ENCODE measurements at regions not wholly inside any gene's neighbourhood (a gene's known extent, or its start where the extent isn't known, plus 50 kb on each side); places are given as distances from the start of the nearest gene placed in this dataset.

- no peak for DNase-seq
Measured at GRCh38 chr3:40817017-40817416, 292.3 kb downstream of the ZNF621 start.

GRCh38 chr3:40821315-40821714 is 296.6 kb downstream of the ZNF621 start:
- DNase-seq = no peak

- DNase-seq = no peak
Measured at GRCh38 chr3:40827226-40827625, 302.5 kb downstream of the ZNF621 start.

GRCh38 chr3:40827942-40828688 is 303.4 kb downstream of the ZNF621 start:
- no peak for DNase-seq

GRCh38 chr3:40828741-40829415 is 304.1 kb downstream of the ZNF621 start:
- DNase-seq = no peak

GRCh38 chr3:40829876-40830275 is 305.1 kb downstream of the ZNF621 start:
- DNase-seq = no peak

- DNase-seq = no peak
Measured at GRCh38 chr3:40837300-40837699, 312.5 kb downstream of the ZNF621 start.

- DNase-seq = no peak
Measured at GRCh38 chr3:40841131-40841530, 316.4 kb downstream of the ZNF621 start.

- DNase-seq = no peak
Measured at GRCh38 chr3:40841570-40842109, 316.9 kb downstream of the ZNF621 start.

- no peak for DNase-seq
Measured at GRCh38 chr3:40842714-40843113, 318.0 kb downstream of the ZNF621 start.

GRCh38 chr3:40843208-40843624 is 318.5 kb downstream of the ZNF621 start:
- DNase-seq = no peak

- DNase-seq = no peak
Measured at GRCh38 chr3:40843851-40844548, 319.2 kb downstream of the ZNF621 start.

- DNase-seq = no peak
Measured at GRCh38 chr3:40844896-40845295, 320.1 kb downstream of the ZNF621 start.

GRCh38 chr3:40845447-40845846 is 320.7 kb downstream of the ZNF621 start:
- DNase-seq = no peak

GRCh38 chr3:40845916-40846315 is 321.2 kb downstream of the ZNF621 start:
- DNase-seq = no peak

- no peak for DNase-seq
Measured at GRCh38 chr3:40846451-40846850, 321.7 kb downstream of the ZNF621 start.

- DNase-seq = no peak
Measured at GRCh38 chr3:40847551-40847992, 322.8 kb downstream of the ZNF621 start.

GRCh38 chr3:40848421-40848820 is 323.7 kb downstream of the ZNF621 start:
- no peak for DNase-seq

GRCh38 chr3:40850861-40851260 is 326.1 kb downstream of the ZNF621 start:
- no peak for DNase-seq

GRCh38 chr3:40851836-40852235 is 327.1 kb downstream of the ZNF621 start:
- no peak for DNase-seq

GRCh38 chr3:40852712-40853111 is 328.0 kb downstream of the ZNF621 start:
- DNase-seq = no peak

GRCh38 chr3:40853474-40853873 is 328.7 kb downstream of the ZNF621 start:
- no peak for DNase-seq

GRCh38 chr3:40855871-40856270 is 331.1 kb downstream of the ZNF621 start:
- DNase-seq = no peak
